ENCODE measurements at regions not wholly inside any gene's neighbourhood (a gene's known extent, or its start where the extent isn't known, plus 50 kb on each side); places are given as distances from the start of the nearest gene placed in this dataset.

GRCh38 chr19:28521614-28522544, 691.1 kb downstream of the UQCRFS1 start:
- DNase-seq = no peak

- no peak for DNase-seq
Measured at GRCh38 chr19:28520998-28521568, 691.9 kb downstream of the UQCRFS1 start.

- no peak for DNase-seq
Measured at GRCh38 chr19:28519952-28520861, 692.7 kb downstream of the UQCRFS1 start.

GRCh38 chr19:28519218-28519779, 693.7 kb downstream of the UQCRFS1 start:
- DNase-seq = no peak

- DNase-seq = no peak
Measured at GRCh38 chr19:28516415-28516872, 696.5 kb downstream of the UQCRFS1 start.

DNA sequence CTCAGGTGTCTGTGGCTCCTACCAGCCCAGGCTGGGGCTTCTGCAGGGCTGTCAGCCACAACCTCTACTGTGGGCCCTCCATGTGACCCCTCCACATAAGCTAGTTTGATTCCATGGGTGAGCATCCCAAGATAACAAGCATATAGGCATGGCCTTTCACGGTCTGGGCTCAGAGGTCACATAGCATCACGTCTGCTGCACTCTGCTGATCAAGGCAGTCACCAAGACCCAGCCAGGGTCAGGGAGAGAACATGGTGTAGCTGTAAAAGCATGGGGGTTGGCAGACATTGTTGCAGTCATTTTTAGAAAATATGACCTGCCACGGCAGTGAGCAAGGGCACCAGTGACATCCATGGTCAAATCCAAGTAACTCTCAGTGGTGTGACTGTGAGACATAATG, 698.8 kb downstream of the UQCRFS1 start:
- no peak for DNase-seq

- DNase-seq = no peak
Measured at GRCh38 chr19:28511655-28512054, 701.3 kb downstream of the UQCRFS1 start.

GRCh38 chr19:28509079-28509895, 703.7 kb downstream of the UQCRFS1 start:
- DNase-seq = no peak

DNA sequence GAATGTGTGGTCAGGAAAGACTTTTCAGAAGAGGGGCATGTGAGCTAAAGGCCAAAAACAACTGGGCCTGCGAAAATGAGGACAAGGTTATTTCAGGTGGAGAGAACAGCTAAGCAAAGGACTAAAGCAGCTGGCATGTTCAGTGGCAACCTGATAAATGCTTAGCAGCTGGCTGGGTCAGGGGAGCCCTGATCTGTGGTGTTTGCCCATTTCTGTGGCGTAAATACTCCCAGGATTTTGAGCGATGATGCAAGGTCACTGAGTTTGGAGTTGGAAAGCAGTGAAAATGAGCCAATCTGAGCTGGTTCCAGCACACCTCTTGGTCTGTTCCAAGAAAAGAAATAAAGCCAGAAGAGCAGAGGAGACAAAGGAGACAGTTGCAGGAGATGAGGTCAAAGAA, 704.3 kb downstream of the UQCRFS1 start:
- no peak for DNase-seq

DNA sequence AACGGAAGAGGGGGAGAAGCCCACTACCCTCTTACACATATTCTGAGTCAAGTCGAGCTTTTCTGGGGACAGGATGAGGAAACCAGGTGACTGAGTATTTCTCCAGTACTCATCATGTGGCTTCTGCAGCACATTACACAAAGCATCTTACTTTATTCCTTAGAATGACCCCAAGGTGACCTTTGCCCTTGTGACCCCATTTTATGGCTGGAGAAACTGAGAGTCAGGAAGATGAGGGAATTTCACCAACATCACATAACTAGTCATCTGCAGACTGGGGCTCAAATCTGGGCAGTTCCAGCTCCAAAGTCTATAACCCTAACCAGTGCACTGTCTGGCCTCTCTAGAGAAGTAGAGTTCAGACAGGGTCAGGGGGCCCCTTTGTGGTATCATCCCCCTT, 707.0 kb downstream of the UQCRFS1 start:
- no peak for DNase-seq

GRCh38 chr19:28505134-28505533, 707.8 kb downstream of the UQCRFS1 start:
- DNase-seq = no peak

- no peak for DNase-seq
Measured at GRCh38 chr19:28504727-28505126, 708.2 kb downstream of the UQCRFS1 start.

GRCh38 chr19:28504139-28504538, 708.8 kb downstream of the UQCRFS1 start:
- DNase-seq = no peak

- DNase-seq = no peak
Measured at GRCh38 chr19:28502879-28503734, 709.8 kb downstream of the UQCRFS1 start.

DNA sequence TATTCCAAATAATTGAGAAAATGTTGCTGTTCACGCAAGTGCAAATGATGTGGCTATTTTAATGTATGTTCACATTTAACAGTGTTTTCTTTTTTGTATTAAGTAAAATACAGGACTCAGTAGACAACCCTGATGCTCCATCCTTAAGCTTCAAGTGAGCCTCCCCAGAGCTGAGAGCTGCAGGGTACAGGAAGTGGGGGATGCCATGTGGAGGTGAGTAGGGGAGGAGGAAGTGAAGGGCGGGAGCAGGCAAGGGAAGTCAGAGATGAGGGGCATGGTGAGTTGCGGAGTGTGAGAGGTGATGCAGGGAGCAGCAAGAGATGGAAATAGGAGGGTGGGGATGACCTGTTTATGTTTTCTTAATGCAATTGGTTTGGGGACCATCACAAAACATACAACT, 711.0 kb downstream of the UQCRFS1 start:
- DNase-seq = no peak

DNA sequence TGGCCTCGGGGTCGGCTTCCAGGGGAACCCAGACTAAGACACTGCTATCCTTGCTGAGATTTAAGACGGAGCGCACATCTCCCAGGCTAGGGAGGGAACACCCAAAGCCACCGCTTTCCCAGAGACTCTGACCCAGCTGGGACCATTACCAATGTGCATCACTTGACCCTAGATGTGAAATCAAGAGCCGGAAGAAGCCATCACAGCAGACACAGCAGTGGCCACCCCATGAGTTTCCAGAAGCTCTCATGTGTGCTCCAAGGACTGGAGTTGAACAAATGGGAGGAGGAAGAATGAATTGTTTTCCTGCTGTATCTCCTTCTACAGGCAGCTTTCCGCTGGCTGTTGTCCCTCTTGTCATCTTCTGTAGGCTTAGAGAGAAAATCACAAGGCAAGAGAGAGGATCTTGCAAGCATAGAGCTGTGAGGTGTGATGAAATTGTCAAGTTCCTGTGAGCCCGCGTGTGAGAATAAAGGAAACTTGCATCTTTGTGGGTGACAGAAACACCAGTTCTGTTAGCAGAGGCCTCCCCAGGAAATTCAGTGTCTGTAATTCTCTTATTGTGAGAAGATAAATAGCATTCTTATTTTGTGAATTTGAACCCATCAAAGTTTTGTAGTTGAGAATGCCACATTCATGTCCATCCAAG, 711.8 kb downstream of the UQCRFS1 start:
- no peak for DNase-seq

- no peak for DNase-seq
Measured at GRCh38 chr19:28500296-28500695, 712.7 kb downstream of the UQCRFS1 start.

DNA sequence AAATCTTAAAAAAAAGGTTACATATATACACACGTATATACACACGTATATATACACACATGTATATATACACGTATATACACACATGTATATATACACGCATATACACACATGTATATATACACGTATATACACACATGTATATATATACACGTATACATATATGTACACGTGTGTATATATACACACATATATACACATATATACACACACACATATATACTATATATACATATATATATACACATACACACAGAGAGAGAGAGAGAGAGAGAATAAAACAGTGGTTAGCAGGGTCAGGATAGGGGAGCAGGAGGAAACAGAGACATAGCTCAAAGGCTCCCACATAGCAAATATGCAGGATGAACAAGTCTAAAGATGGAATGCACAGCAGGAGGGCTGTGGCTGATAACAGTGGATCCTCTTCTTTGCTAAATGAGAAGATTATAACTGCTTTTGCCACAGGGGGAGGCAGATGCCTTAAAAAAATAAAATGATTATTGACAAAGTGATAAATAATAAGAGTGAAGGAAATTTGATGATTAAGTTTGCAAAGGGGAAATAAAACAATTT, 714.5 kb downstream of the UQCRFS1 start:
- no peak for DNase-seq

GRCh38 chr19:28497887-28498286, 715.1 kb downstream of the UQCRFS1 start:
- DNase-seq = no peak

DNA sequence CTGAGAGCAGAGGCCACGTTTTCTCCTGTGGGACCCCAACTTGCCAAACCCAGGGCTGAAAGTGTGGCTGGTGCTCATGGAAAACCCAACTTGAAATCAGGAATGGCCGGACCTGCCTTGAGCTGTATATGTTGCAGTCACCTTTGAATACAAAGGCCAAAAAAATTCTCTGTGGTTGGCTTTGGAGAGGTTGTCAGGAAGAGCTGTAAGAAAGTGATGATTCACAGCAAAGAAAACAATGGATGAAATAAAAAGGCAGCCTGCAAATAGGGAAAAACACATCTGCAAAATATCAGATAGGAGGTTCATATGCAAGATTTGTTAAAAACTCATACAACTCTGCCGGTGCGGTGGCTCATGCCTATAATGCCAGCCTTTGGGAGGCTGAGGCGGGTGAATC, 715.8 kb downstream of the UQCRFS1 start:
- DNase-seq = no peak

Data from hippocampal formation (tissue), 2 donors.